ENCODE measurements at regions not wholly inside any gene's neighbourhood (a gene's known extent, or its start where the extent isn't known, plus 50 kb on each side); places are given as distances from the start of the nearest gene placed in this dataset.

GRCh38 chrX:129108936-129109335, 414.4 kb downstream of the SMARCA1 start:
- Histone ChIP-seq H3F3A (ENCODE audit: insufficient read depth) (no peaks in the 10 kb centered on the region), H3K27me3 (ENCODE audit: low read length) (no peaks in the 10 kb centered on the region), H3K4me2 (ENCODE audit: low read depth, low read length, poor library complexity, severe bottlenecking) (no peak overlapping the region), H4K20me1 (ENCODE audit: low read depth, low read length) (no peaks in the 10 kb centered on the region), H3K9ac (ENCODE audit: low read length) (no peak overlapping the region), H3K9me3 (ENCODE audit: insufficient read depth, low read length) (no peaks in the 10 kb centered on the region), H3K36me3 (ENCODE audit: low read length) (no peaks in the 10 kb centered on the region), H3K4me3 (ENCODE audit: insufficient read depth, low read length, poor library complexity, severe bottlenecking) (no peak overlapping the region), H2AFZ (ENCODE audit: low read depth, low read length, severe bottlenecking) (no peak overlapping the region), H3K9me2 (replicated peaks; ENCODE audit: insufficient read depth, low read length) (no peaks in the 10 kb centered on the region), H3K27ac (ENCODE audit: low read depth, low read length) (no peak overlapping the region), H3K79me2 (ENCODE audit: insufficient read depth, low read length) (no peaks in the 10 kb centered on the region)
- TF ChIP-seq CTCF (IDR thresholded peaks at IDR 0.05; ENCODE audit: insufficient read depth, low read length, poor library complexity, severe bottlenecking) (no peak), EZH2phosphoT487 (conservative IDR thresholded peaks at IDR 0.05; ENCODE audit: low read length) (no peak)

GRCh38 chrX:129099207-129099606, 424.1 kb downstream of the SMARCA1 start:
- Histone ChIP-seq H4K20me1 (ENCODE audit: low read depth, low read length) (no peaks in the 10 kb centered on the region), H3K36me3 (ENCODE audit: low read length) (no peaks in the 10 kb centered on the region), H3K79me2 (ENCODE audit: insufficient read depth, low read length) (no peaks in the 10 kb centered on the region), H3K9ac (ENCODE audit: low read length) (no peak overlapping the region), H3K4me2 (ENCODE audit: low read depth, low read length, poor library complexity, severe bottlenecking) (no peak overlapping the region), H3K9me3 (ENCODE audit: insufficient read depth, low read length) (no peaks in the 10 kb centered on the region), H3K4me3 (ENCODE audit: insufficient read depth, low read length, poor library complexity, severe bottlenecking) (no peak overlapping the region), H3F3A (ENCODE audit: insufficient read depth) (no peaks in the 10 kb centered on the region), H3K27me3 (ENCODE audit: low read length) (no peaks in the 10 kb centered on the region), H3K27ac (ENCODE audit: low read depth, low read length) (no peak overlapping the region), H2AFZ (ENCODE audit: low read depth, low read length, severe bottlenecking) (no peak overlapping the region), H3K9me2 (replicated peaks; ENCODE audit: insufficient read depth, low read length) (no peaks in the 10 kb centered on the region)
- TF ChIP-seq CTCF (IDR thresholded peaks at IDR 0.05; ENCODE audit: insufficient read depth, low read length, poor library complexity, severe bottlenecking) (no peak), EZH2phosphoT487 (conservative IDR thresholded peaks at IDR 0.05; ENCODE audit: low read length) (no peak)

GRCh38 chrX:129097668-129098067, 425.6 kb downstream of the SMARCA1 start:
- TF ChIP-seq CTCF (IDR thresholded peaks at IDR 0.05; ENCODE audit: insufficient read depth, low read length, poor library complexity, severe bottlenecking) (no peak), EZH2phosphoT487 (conservative IDR thresholded peaks at IDR 0.05; ENCODE audit: low read length) (no peak)
- no peaks in the 10 kb centered on the region for H4K20me1 ChIP-seq (ENCODE audit: low read depth, low read length)
- no peak overlapping the region for H3K4me2 ChIP-seq (ENCODE audit: low read depth, low read length, poor library complexity, severe bottlenecking)
- H3K9me3 ChIP-seq (ENCODE audit: insufficient read depth, low read length), result no peaks in the 10 kb centered on the region
- H3K4me3 ChIP-seq (ENCODE audit: insufficient read depth, low read length, poor library complexity, severe bottlenecking), result no peak overlapping the region
- H3K27me3 ChIP-seq (ENCODE audit: low read length), result no peaks in the 10 kb centered on the region
- H3K9ac ChIP-seq (ENCODE audit: low read length), result no peak overlapping the region
- no peaks in the 10 kb centered on the region for H3K36me3 ChIP-seq (ENCODE audit: low read length)
- no peak overlapping the region for H3K27ac ChIP-seq (ENCODE audit: low read depth, low read length)
- H3K9me2 ChIP-seq (replicated peaks; ENCODE audit: insufficient read depth, low read length), result no peaks in the 10 kb centered on the region
- H3K79me2 ChIP-seq (ENCODE audit: insufficient read depth, low read length), result no peaks in the 10 kb centered on the region
- H3F3A ChIP-seq (ENCODE audit: insufficient read depth), result no peaks in the 10 kb centered on the region
- H2AFZ ChIP-seq (ENCODE audit: low read depth, low read length, severe bottlenecking), result no peak overlapping the region

All from SU-DHL-6 (cell line).